Activated T-cell treated with anti-CD3 and anti-CD28 coated beads, Interleukin-2, amount 50 U/mL, for 24 hours (primary cell): ENCODE measurements at regions not wholly inside any gene's neighbourhood (a gene's known extent, or its start where the extent isn't known, plus 50 kb on each side); places are given as distances from the start of the nearest gene placed in this dataset.

Experiments used
- DNase-seq: peaks from one replicate; pipeline ENCODE4 v3.0.0-alpha.2; 2020
- H3K27ac Mint-ChIP-seq: 2 replicates; pipeline ENCODE4 v1.8.0; 2020; ENCODE audit warnings: mild to moderate bottlenecking, mixed read lengths
- H3K27me3 Mint-ChIP-seq: 2 replicates; pipeline ENCODE4 v1.8.0; 2020; ENCODE audit warnings: mixed read lengths
- H3K36me3 Mint-ChIP-seq: 2 replicates; pipeline ENCODE4 v1.8.0; 2020; ENCODE audit warnings: low read depth, mixed read lengths
- H3K4me1 Mint-ChIP-seq: 2 replicates; pipeline ENCODE4 v1.8.0; 2020; ENCODE audit warnings: low read depth, mixed read lengths
- H3K4me3 Mint-ChIP-seq: 2 replicates; pipeline ENCODE4 v1.8.0; 2020; ENCODE audit warnings: mild to moderate bottlenecking, moderate library complexity, mixed read lengths
- H3K9me3 Mint-ChIP-seq: 2 replicates; pipeline ENCODE4 v1.8.0; 2020; ENCODE audit warnings: mixed read lengths

GRCh38 chr7:131897016-131897789 lies 340.8 kb upstream of the PODXL start:
- Mint-ChIP-seq H3K4me3 (no peak overlapping the region), H3K4me1 (peaks cover 10% of the 10 kb centered on the region), H3K27ac (no peak overlapping the region), H3K27me3 (peaks cover 21% of the 10 kb centered on the region), H3K9me3 (peaks cover 4% of the 10 kb centered on the region), H3K36me3 (no peaks in the 10 kb centered on the region)
- no peak for DNase-seq

GRCh38 chr7:131896165-131896863 lies 339.9 kb upstream of the PODXL start:
- H3K27me3 Mint-ChIP-seq: peaks cover 21% of the 10 kb centered on the region
- no peak overlapping the region for H3K4me3 Mint-ChIP-seq
- no peak for DNase-seq
- peaks cover 3% of the 10 kb centered on the region for H3K9me3 Mint-ChIP-seq
- no peak overlapping the region for H3K27ac Mint-ChIP-seq
- H3K36me3 Mint-ChIP-seq: no peaks in the 10 kb centered on the region
- H3K4me1 Mint-ChIP-seq: peaks cover 10% of the 10 kb centered on the region

GRCh38 chr7:131895541-131896164 lies 339.2 kb upstream of the PODXL start:
- Mint-ChIP-seq H3K36me3 (no peaks in the 10 kb centered on the region), H3K9me3 (no peaks in the 10 kb centered on the region), H3K27ac (no peak overlapping the region), H3K4me1 (peaks cover 10% of the 10 kb centered on the region), H3K4me3 (no peak overlapping the region), H3K27me3 (peaks cover 18% of the 10 kb centered on the region)
- DNase-seq: no peak

GRCh38 chr7:131893631-131894340 lies 337.4 kb upstream of the PODXL start:
- DNase-seq: no peak
- no peaks in the 10 kb centered on the region for H3K36me3 Mint-ChIP-seq
- no peaks in the 10 kb centered on the region for H3K9me3 Mint-ChIP-seq

GRCh38 chr7:131890176-131890575 lies 333.7 kb upstream of the PODXL start:
- Mint-ChIP-seq H3K27ac (no peak overlapping the region), H3K36me3 (no peaks in the 10 kb centered on the region), H3K4me3 (no peak overlapping the region), H3K9me3 (peaks cover 7% of the 10 kb centered on the region), H3K27me3 (peaks cover 6% of the 10 kb centered on the region), H3K4me1 (peaks cover under 1% of the 10 kb centered on the region)
- DNase-seq: no peak

More at GRCh38 chr7:131893631-131894340, 337.4 kb upstream of the PODXL start:
- Mint-ChIP-seq H3K27ac (no peak overlapping the region), H3K27me3 (peaks cover 18% of the 10 kb centered on the region), H3K4me3 (no peak overlapping the region), H3K4me1 (peaks cover 10% of the 10 kb centered on the region)

GRCh38 chr7:131889572-131890150 lies 333.2 kb upstream of the PODXL start:
- Mint-ChIP-seq H3K9me3 (peaks cover 7% of the 10 kb centered on the region), H3K36me3 (no peaks in the 10 kb centered on the region), H3K4me1 (no peaks in the 10 kb centered on the region), H3K27me3 (peaks cover 3% of the 10 kb centered on the region), H3K27ac (no peak overlapping the region), H3K4me3 (no peak overlapping the region)
- no peak for DNase-seq

- Mint-ChIP-seq H3K9me3 (peaks cover 7% of the 10 kb centered on the region), H3K4me1 (no peaks in the 10 kb centered on the region), H3K36me3 (no peaks in the 10 kb centered on the region)
These were observed 327.3 kb upstream of the PODXL start for GRCh38 chr7:131883769-131884168.

GRCh38 chr7:131883196-131883595 lies 326.8 kb upstream of the PODXL start:
- no peak overlapping the region for H3K27ac Mint-ChIP-seq
- peaks cover 12% of the 10 kb centered on the region for H3K27me3 Mint-ChIP-seq
- no peak overlapping the region for H3K4me3 Mint-ChIP-seq
- no peaks in the 10 kb centered on the region for H3K36me3 Mint-ChIP-seq
- peaks cover 7% of the 10 kb centered on the region for H3K9me3 Mint-ChIP-seq
- DNase-seq: no peak
- no peaks in the 10 kb centered on the region for H3K4me1 Mint-ChIP-seq

More at GRCh38 chr7:131883769-131884168, 327.3 kb upstream of the PODXL start:
- Mint-ChIP-seq H3K4me3 (no peak overlapping the region), H3K27ac (no peak overlapping the region), H3K27me3 (peaks cover 12% of the 10 kb centered on the region)
- DNase-seq: no peak

GRCh38 chr7:131882321-131882720 lies 325.9 kb upstream of the PODXL start:
- DNase-seq: no peak

GRCh38 chr7:131880078-131880477 lies 323.6 kb upstream of the PODXL start:
- Mint-ChIP-seq H3K9me3 (no peaks in the 10 kb centered on the region), H3K27ac (no peak overlapping the region), H3K27me3 (peaks cover 12% of the 10 kb centered on the region), H3K4me3 (no peak overlapping the region), H3K4me1 (no peaks in the 10 kb centered on the region), H3K36me3 (no peaks in the 10 kb centered on the region)
- DNase-seq: no peak

More at GRCh38 chr7:131882321-131882720, 325.9 kb upstream of the PODXL start:
- Mint-ChIP-seq H3K27me3 (peaks cover 12% of the 10 kb centered on the region), H3K9me3 (peaks cover 7% of the 10 kb centered on the region), H3K4me1 (no peaks in the 10 kb centered on the region), H3K36me3 (no peaks in the 10 kb centered on the region), H3K4me3 (no peak overlapping the region), H3K27ac (no peak overlapping the region)

- Mint-ChIP-seq H3K27ac (no peak overlapping the region), H3K9me3 (no peaks in the 10 kb centered on the region), H3K4me1 (no peaks in the 10 kb centered on the region), H3K36me3 (no peaks in the 10 kb centered on the region), H3K4me3 (no peak overlapping the region), H3K27me3 (peaks cover 12% of the 10 kb centered on the region)
- DNase-seq: no peak
These were observed 323.0 kb upstream of the PODXL start for GRCh38 chr7:131879424-131879823.

- Mint-ChIP-seq H3K27ac (no peak overlapping the region), H3K9me3 (no peaks in the 10 kb centered on the region), H3K4me1 (no peaks in the 10 kb centered on the region), H3K27me3 (peaks cover 12% of the 10 kb centered on the region), H3K4me3 (no peak overlapping the region), H3K36me3 (no peaks in the 10 kb centered on the region)
- DNase-seq: no peak
These were observed 322.3 kb upstream of the PODXL start for GRCh38 chr7:131878777-131879176.

GRCh38 chr7:131873581-131873980 lies 317.2 kb upstream of the PODXL start:
- Mint-ChIP-seq H3K36me3 (no peaks in the 10 kb centered on the region), H3K4me1 (no peaks in the 10 kb centered on the region), H3K27ac (no peak overlapping the region), H3K9me3 (no peaks in the 10 kb centered on the region), H3K4me3 (no peak overlapping the region), H3K27me3 (peaks cover 32% of the 10 kb centered on the region)
- DNase-seq: no peak

GRCh38 chr7:131869986-131870385 lies 313.6 kb upstream of the PODXL start:
- no peak for DNase-seq
- Mint-ChIP-seq H3K4me1 (no peaks in the 10 kb centered on the region), H3K27ac (no peak overlapping the region), H3K36me3 (no peaks in the 10 kb centered on the region), H3K9me3 (no peaks in the 10 kb centered on the region), H3K4me3 (no peak overlapping the region), H3K27me3 (peaks cover 32% of the 10 kb centered on the region)
